Psoas muscle (tissue), 7 donors: ENCODE measurements at regions not wholly inside any gene's neighbourhood (a gene's known extent, or its start where the extent isn't known, plus 50 kb on each side); places are given as distances from the start of the nearest gene placed in this dataset.

Experiments used
- ATAC-seq, 4 donors: fragments of 200-7000 bp; cut with Tn5 transposase; one replicate each; pipeline ENCODE4 v1.9.1; 2020; ENCODE audit warnings: moderate library complexity in 3 of 4, mild to moderate bottlenecking in 2 of 4
- DNase-seq, 2 donors: peaks; one replicate each; pipeline ENCODE4 v3.0.0-alpha.2; 2020
- H3K27ac ChIP-seq: fragments of 200-600 bp; one replicate; pipeline ENCODE4 v1.8.0; 2022
- H3K27me3 ChIP-seq, 3 donors: fragments of 200-600 bp in 1 of 3; one replicate each; pipeline versions ENCODE4 v1.6.1 to v1.8.0; 2013 to 2022; ENCODE audit warnings: low read length in 2 of 3, mild to moderate bottlenecking in 2 of 3, moderate library complexity in 1 of 3; ENCODE audit not compliant: insufficient read depth in 3 of 3
- H3K36me3 ChIP-seq, 2 donors: fragments of 200-600 bp in 1 of 2; one replicate each; pipeline versions ENCODE4 v1.6.1 to v1.8.0; 2013 to 2022; ENCODE audit warnings: low read depth in 1 of 2, mild to moderate bottlenecking in 1 of 2, moderate library complexity in 1 of 2; ENCODE audit not compliant: insufficient read depth in 1 of 2
- H3K4me1 ChIP-seq: fragments of 200-600 bp; one replicate; pipeline ENCODE4 v1.8.0; 2022
- H3K4me3 ChIP-seq: fragments of 200-600 bp; one replicate; pipeline ENCODE4 v1.8.0; 2022; ENCODE audit warnings: mild to moderate bottlenecking
- H3K9me3 ChIP-seq: fragments of 200-600 bp; one replicate; pipeline ENCODE4 v1.8.0; 2022
- CTCF ChIP-seq: fragments of 200-600 bp; IDR thresholded peaks from one replicate; pipeline ENCODE4 v1.8.0; 2022; ENCODE audit warnings: antibody characterized with exemption
- WGBS, 3 donors: extraction: QIAGEN DNeasy Blood & Tissue Kit; methylation state at CpG; one replicate each; pipeline versions ENCODE4 v1.1.6 to v1.1.7; 2013; 5-methylcytosine and 5-hydroxymethylcytosine counted together
- intact Hi-C, 2 donors: fragments of 100-400 bp; cut with DNase I; formaldehyde crosslinking; loops; one replicate each; pipeline versions ENCODE4 v1.11.0 to v1.14.2; 2022
- donor health status: healthy with polysubstance abuse.
- donor health status: DM: no; HTN: no; CAD: no; lungs with moderate emphysema.
- donor health status: Bipolar disorder and iron deficiency.
- donor health status: healthy.
- donor health status: DM: yes; HTN: yes; CAD: no.
- donor health status: DM: no; HTN: no; CAD: no.
- donor health status: DM: yes; HTN: yes; CAD: no.

GRCh38 chr15:69751147-69751546, 298.5 kb downstream of the RPLP1 start:
- peaks cover 0 to 5% (median 0%) of the 10 kb centered on the region in 3 donors for H3K27me3 ChIP-seq
- H3K4me1 ChIP-seq, result no peaks in the 10 kb centered on the region
- no peaks in the 10 kb centered on the region for H3K36me3 ChIP-seq
- no peak overlapping the region for H3K27ac ChIP-seq
- peaks cover 6% of the 10 kb centered on the region for H3K9me3 ChIP-seq
- no peak overlapping the region for H3K4me3 ChIP-seq
- intact Hi-C loops, result no loop called here
- ATAC-seq, result no peak
- TF ChIP-seq CTCF, result no peak
- no peak for DNase-seq
- 71 to 80% (median 74%) methylated on average over 2 of the region's 2 CpGs for WGBS, 3 donors

GRCh38 chr15:69751566-69751965, 298.9 kb downstream of the RPLP1 start:
- Histone ChIP-seq H3K27me3 (peaks cover 0 to 5% (median 0%) of the 10 kb centered on the region in 3 donors), H3K9me3 (peaks cover 6% of the 10 kb centered on the region), H3K36me3 (no peaks in the 10 kb centered on the region), H3K27ac (no peak overlapping the region), H3K4me1 (no peaks in the 10 kb centered on the region), H3K4me3 (no peak overlapping the region)
- intact Hi-C loops, result no loop called here
- DNase-seq (no peak), ATAC-seq (no peak)
- WGBS, 3 donors, result 65 to 73% (median 70%) methylated on average over 5 of the region's 5 CpGs
- TF ChIP-seq CTCF, result no peak

DNA sequence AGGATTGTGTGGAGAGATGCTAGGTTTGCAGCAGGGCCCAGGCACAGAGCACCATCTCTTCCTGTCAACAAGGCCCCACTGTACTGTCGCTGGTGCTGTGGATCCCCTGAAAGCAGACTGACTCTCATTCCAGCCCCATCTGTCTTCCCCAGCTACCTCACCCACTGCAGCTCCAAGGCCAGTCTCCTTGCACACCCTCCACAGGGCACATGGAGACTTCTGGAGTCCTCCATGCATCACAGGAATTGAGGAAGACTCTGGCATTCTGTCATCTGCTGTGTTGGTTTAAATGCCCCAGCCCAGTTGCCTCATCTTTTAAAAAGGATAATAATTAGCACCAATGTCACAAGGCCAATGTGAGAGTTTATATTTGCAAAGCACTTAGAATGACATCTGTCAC, 301.2 kb downstream of the RPLP1 start:
- intact Hi-C loops, result no loop called here
- 82 to 100% (median 94%) methylated on average over 1 of the region's 1 CpG for WGBS, 3 donors
- H3K4me1 ChIP-seq, result no peaks in the 10 kb centered on the region
- TF ChIP-seq CTCF, result no peak
- no peaks in the 10 kb centered on the region for H3K36me3 ChIP-seq
- peaks cover 6% of the 10 kb centered on the region for H3K9me3 ChIP-seq
- no peak overlapping the region for H3K27ac ChIP-seq
- no peaks in the 10 kb centered on the region for H3K27me3 ChIP-seq
- no peak overlapping the region for H3K4me3 ChIP-seq
- DNase-seq, result no peak
- no peak for ATAC-seq

GRCh38 chr15:69754313-69754712, 301.7 kb downstream of the RPLP1 start:
- H3K36me3 ChIP-seq, result no peaks in the 10 kb centered on the region
- WGBS, 3 donors, result 94 to 96% (median 94%) methylated on average over 1 of the region's 1 CpG
- no peak overlapping the region for H3K27ac ChIP-seq
- no peaks in the 10 kb centered on the region for H3K27me3 ChIP-seq
- ATAC-seq, result no peak
- H3K9me3 ChIP-seq, result peaks cover 6% of the 10 kb centered on the region
- no peak overlapping the region for H3K4me3 ChIP-seq
- H3K4me1 ChIP-seq, result no peaks in the 10 kb centered on the region
- no peak for TF ChIP-seq CTCF
- intact Hi-C loops, result no loop called here
- no peak for DNase-seq

DNA sequence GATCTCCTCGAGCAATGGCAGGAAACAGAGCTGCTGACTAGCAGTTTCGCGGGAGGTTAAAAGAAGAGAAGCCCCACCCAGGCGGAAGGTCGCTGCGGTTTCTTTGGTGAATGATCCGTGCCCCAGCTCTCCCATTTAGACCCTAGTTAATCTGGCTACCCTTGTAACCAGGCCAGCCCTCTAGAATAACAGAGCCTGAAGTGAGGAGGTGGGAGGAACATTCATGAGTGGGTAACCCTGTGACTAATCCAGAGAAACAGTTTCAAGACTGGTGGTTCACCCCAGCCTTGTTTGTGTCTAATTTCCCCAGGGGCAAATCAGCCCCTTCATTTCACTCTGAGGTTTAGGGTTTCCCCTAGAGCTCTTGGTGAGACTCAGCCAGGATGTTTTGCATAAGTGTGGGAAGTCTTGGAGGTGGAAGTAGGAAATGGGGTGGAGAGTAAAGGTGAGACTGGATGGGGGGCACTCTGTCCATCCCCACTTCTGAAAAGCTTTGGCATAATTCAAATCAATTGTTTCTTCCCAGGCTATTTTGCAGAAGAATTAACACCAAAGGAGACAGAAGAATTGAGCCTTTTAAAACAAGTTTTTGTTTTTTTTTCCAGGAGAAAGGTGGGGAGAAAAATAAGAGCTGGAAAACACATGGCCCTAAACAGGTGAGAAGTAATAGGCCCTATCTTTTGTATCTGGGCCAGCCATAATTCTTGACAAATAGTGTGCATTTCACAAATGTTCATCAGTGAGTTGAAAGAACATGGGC, 303.1 kb downstream of the RPLP1 start:
- TF ChIP-seq CTCF, result no peak
- ATAC-seq (no peak), DNase-seq (no peak)
- Histone ChIP-seq H3K27ac (no peak overlapping the region), H3K36me3 (no peaks in the 10 kb centered on the region), H3K4me1 (no peaks in the 10 kb centered on the region), H3K27me3 (no peaks in the 10 kb centered on the region), H3K9me3 (peaks cover 6% of the 10 kb centered on the region), H3K4me3 (no peak overlapping the region)
- intact Hi-C loops, result no loop called here
- WGBS, 3 donors, result 52 to 57% (median 56%) methylated on average over 7 of the region's 7 CpGs
